Keratinocyte (primary cell): ENCODE measurements at regions not wholly inside any gene's neighbourhood (a gene's known extent, or its start where the extent isn't known, plus 50 kb on each side); places are given as distances from the start of the nearest gene placed in this dataset.

Experiments
- EZH2 ChIP-seq: IDR thresholded peaks from one replicate; pipeline ENCODE4 v1.6.1; 2012; ENCODE audit warnings: inconsistent platforms, mild to moderate bottlenecking, low read length, moderate library complexity
- TF ChIP-seq, protein P1 (sequence below), 3 experiments: IDR thresholded peaks in 1 of 3; conservative IDR thresholded peaks in 1 of 3; optimal IDR thresholded peaks in 1 of 3; 2 replicates in 2 of 3; 3 replicates in 1 of 3; pipeline versions ENCODE3 to v1.5.1; 2011; ENCODE audit warnings: low read length in 3 of 3, mild to moderate bottlenecking in 3 of 3, moderate library complexity in 2 of 3, control low read depth in 1 of 3, inconsistent platforms in 1 of 3; ENCODE audit not compliant: insufficient read depth in 2 of 3; ENCODE audit errors: extremely low read depth in 1 of 3

DNA sequence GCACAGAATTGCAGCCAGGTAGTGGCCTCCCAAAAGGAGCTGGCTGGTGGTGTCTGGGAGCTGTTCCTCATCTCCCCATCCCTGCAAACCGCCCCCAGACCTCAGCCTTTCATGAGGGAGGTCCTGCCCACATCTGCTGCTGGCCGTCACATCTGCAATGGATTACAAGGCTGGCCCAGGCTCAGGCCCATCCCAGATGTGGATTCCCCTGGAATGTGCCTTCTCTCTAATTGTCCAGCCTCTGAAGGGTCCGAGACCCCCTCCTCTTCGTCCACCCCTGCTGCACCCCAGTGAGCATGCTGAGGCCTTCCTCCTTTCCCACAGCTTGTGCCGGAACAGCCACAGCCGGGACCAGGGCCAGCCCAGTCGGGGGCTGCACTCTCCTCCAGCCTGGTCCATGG lies 115.0 kb upstream of the NALF2 start:
- TF ChIP-seq, protein P1, sequence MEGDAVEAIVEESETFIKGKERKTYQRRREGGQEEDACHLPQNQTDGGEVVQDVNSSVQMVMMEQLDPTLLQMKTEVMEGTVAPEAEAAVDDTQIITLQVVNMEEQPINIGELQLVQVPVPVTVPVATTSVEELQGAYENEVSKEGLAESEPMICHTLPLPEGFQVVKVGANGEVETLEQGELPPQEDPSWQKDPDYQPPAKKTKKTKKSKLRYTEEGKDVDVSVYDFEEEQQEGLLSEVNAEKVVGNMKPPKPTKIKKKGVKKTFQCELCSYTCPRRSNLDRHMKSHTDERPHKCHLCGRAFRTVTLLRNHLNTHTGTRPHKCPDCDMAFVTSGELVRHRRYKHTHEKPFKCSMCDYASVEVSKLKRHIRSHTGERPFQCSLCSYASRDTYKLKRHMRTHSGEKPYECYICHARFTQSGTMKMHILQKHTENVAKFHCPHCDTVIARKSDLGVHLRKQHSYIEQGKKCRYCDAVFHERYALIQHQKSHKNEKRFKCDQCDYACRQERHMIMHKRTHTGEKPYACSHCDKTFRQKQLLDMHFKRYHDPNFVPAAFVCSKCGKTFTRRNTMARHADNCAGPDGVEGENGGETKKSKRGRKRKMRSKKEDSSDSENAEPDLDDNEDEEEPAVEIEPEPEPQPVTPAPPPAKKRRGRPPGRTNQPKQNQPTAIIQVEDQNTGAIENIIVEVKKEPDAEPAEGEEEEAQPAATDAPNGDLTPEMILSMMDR (optimal IDR thresholded peaks at IDR 0.05 in 1 of 3, IDR thresholded peaks at IDR 0.05 in 1 of 3, conservative IDR thresholded peaks at IDR 0.05 in 1 of 3; ENCODE audit: extremely low read depth in 1 of 3, insufficient read depth in 2 of 3, low read length in 3 of 3), result no peak
- TF ChIP-seq EZH2, result no peak
